CD4-positive, alpha-beta T cell (primary cell): ENCODE measurements at regions not wholly inside any gene's neighbourhood (a gene's known extent, or its start where the extent isn't known, plus 50 kb on each side); places are given as distances from the start of the nearest gene placed in this dataset.

Source experiments
- ATAC-seq: fragments of 200-7000 bp; cut with Tn5 transposase; one replicate; pipeline ENCODE4 v1.10.0; 2022; ENCODE audit warnings: mild to moderate bottlenecking; ENCODE audit not compliant: poor library complexity
- CTCF ChIA-PET: fragments of 350-600 bp; sonication (Branson Sonifier 250); formaldehyde crosslinking; loops from one replicate; lab custom pipeline; 2021; ENCODE audit warnings: antibody characterized with exemption, inconsistent platforms; lab: Charles Lee
- POLR2A ChIA-PET: fragments of 350-600 bp; sonication (Branson Sonifier 250); formaldehyde crosslinking; loops from one replicate; lab custom pipeline; 2021; ENCODE audit warnings: antibody characterized with exemption, inconsistent platforms; lab: Charles Lee
- DNase-seq, 14 experiments: peaks; one replicate each; pipeline ENCODE4 v3.0.0-alpha.2; 2013 to 2020; ENCODE audit warnings: mixed read lengths in 2 of 14
- H3K27ac ChIP-seq, 2 donors: one replicate each; pipeline versions ENCODE4 v1.5.1 to v1.7.0; 2013; ENCODE audit warnings: low read length in 2 of 2, low read depth in 1 of 2, mild to moderate bottlenecking in 1 of 2
- H3K27me3 ChIP-seq, 2 experiments: 1 replicate in 1 of 2; 2 replicates in 1 of 2; pipeline versions ENCODE4 v1.6.1 to v1.7.0; 2013; ENCODE audit warnings: low read length in 2 of 2, control low read depth in 1 of 2, mild to moderate bottlenecking in 1 of 2, moderate library complexity in 1 of 2; ENCODE audit not compliant: insufficient read depth in 2 of 2, control insufficient read depth in 1 of 2
- H3K36me3 ChIP-seq: one replicate; pipeline ENCODE4 v1.6.1; 2013; ENCODE audit warnings: low read length, control low read depth; ENCODE audit not compliant: insufficient read depth
- H3K4me1 ChIP-seq: one replicate; pipeline ENCODE4 v1.6.1; 2013; ENCODE audit warnings: low read length, control low read depth; ENCODE audit not compliant: insufficient read depth
- H3K4me3 ChIP-seq: one replicate; pipeline ENCODE4 v1.5.1; 2013; ENCODE audit warnings: mild to moderate bottlenecking, low read length, moderate library complexity
- H3K9me3 ChIP-seq, 2 experiments: 1 replicate in 1 of 2; 2 replicates in 1 of 2; pipeline versions ENCODE4 v1.6.1 to v1.7.0; 2013; ENCODE audit warnings: low read length in 2 of 2, mild to moderate bottlenecking in 2 of 2, control low read depth in 1 of 2, moderate library complexity in 1 of 2; ENCODE audit not compliant: control insufficient read depth in 1 of 2, insufficient read depth in 1 of 2
- H3K27ac Mint-ChIP-seq: one replicate; pipeline ENCODE4 v1.8.0; 2020; ENCODE audit warnings: mixed read lengths
- H3K27me3 Mint-ChIP-seq: one replicate; pipeline ENCODE4 v1.8.0; 2021; ENCODE audit warnings: mixed read lengths
- H3K36me3 Mint-ChIP-seq: one replicate; pipeline ENCODE4 v1.8.0; 2021; ENCODE audit warnings: low read depth, mixed read lengths
- H3K4me1 Mint-ChIP-seq: one replicate; pipeline ENCODE4 v1.8.0; 2021; ENCODE audit warnings: low read depth, mixed read lengths
- H3K4me3 Mint-ChIP-seq: one replicate; pipeline ENCODE4 v1.8.0; 2020; ENCODE audit warnings: mild to moderate bottlenecking, mixed read lengths
- H3K9me3 Mint-ChIP-seq: one replicate; pipeline ENCODE4 v1.8.0; 2020; ENCODE audit warnings: mixed read lengths
- CTCF ChIP-seq: fragments of 200-600 bp; IDR thresholded peaks from one replicate; pipeline ENCODE4 v1.8.0; 2022; ENCODE audit warnings: antibody characterized with exemption, mild to moderate bottlenecking
- intact Hi-C, 2 experiments: fragments of 100-400 bp; cut with DNase I in 1 of 2; cut with micrococcal nuclease in 1 of 2; formaldehyde crosslinking; loops; one replicate each; pipeline versions ENCODE4 v1.15.1 to v1.9.0; 2023 to 2025; cut with DNase I, micrococcal nuclease

- ChIA-PET POLR2A (no interaction called here), CTCF (no interaction called here)
- DNase-seq (no peak), ATAC-seq (no peak)
- intact Hi-C loops: loop anchor here in 1 of 2 experiments (10.0 kb wide), 1 partner anchor 57 kb away; no protein-coding TSS in a partner anchor
- Mint-ChIP-seq H3K9me3 (no peaks in the 10 kb centered on the region), H3K36me3 (no peaks in the 10 kb centered on the region), H3K27me3 (no peaks in the 10 kb centered on the region), H3K27ac (no peak overlapping the region), H3K4me1 (no peaks in the 10 kb centered on the region), H3K4me3 (no peak overlapping the region)
- TF ChIP-seq CTCF: no peak
- Histone ChIP-seq H3K4me3 (no peak overlapping the region), H3K36me3 (no peaks in the 10 kb centered on the region), H3K27ac (no peak overlapping the region), H3K4me1 (no peaks in the 10 kb centered on the region), H3K27me3 (no peaks in the 10 kb centered on the region), H3K9me3 (no peaks in the 10 kb centered on the region)
These were observed 418.2 kb upstream of the NR2F2 start for GRCh38 chr15:95912280-95912625.

GRCh38 chr15:95912728-95913127 lies 417.8 kb upstream of the NR2F2 start:
- TF ChIP-seq CTCF: no peak
- intact Hi-C loops: loop anchor here in 1 of 2 experiments (10.0 kb wide), 1 partner anchor 58 kb away; no protein-coding TSS in a partner anchor
- no peak overlapping the region for H3K4me3 Mint-ChIP-seq
- DNase-seq (no peak), ATAC-seq (no peak)
- H3K27ac Mint-ChIP-seq: no peak overlapping the region
- Histone ChIP-seq H3K4me3 (no peak overlapping the region), H3K36me3 (no peaks in the 10 kb centered on the region), H3K27me3 (no peaks in the 10 kb centered on the region), H3K27ac (no peak overlapping the region), H3K9me3 (no peaks in the 10 kb centered on the region), H3K4me1 (no peaks in the 10 kb centered on the region)
- no peaks in the 10 kb centered on the region for H3K4me1 Mint-ChIP-seq
- no peaks in the 10 kb centered on the region for H3K27me3 Mint-ChIP-seq
- no peaks in the 10 kb centered on the region for H3K9me3 Mint-ChIP-seq
- ChIA-PET POLR2A (no interaction called here), CTCF (no interaction called here)
- H3K36me3 Mint-ChIP-seq: no peaks in the 10 kb centered on the region

GRCh38 chr15:95916568-95916967 lies 413.9 kb upstream of the NR2F2 start:
- no peaks in the 10 kb centered on the region for H3K9me3 Mint-ChIP-seq
- Histone ChIP-seq H3K9me3 (no peaks in the 10 kb centered on the region), H3K4me1 (no peaks in the 10 kb centered on the region), H3K27ac (no peak overlapping the region), H3K4me3 (no peak overlapping the region), H3K27me3 (no peaks in the 10 kb centered on the region), H3K36me3 (no peaks in the 10 kb centered on the region)
- H3K27ac Mint-ChIP-seq: no peak overlapping the region
- DNase-seq: no peak
- H3K4me3 Mint-ChIP-seq: no peak overlapping the region
- CTCF ChIA-PET: no interaction called here
- H3K4me1 Mint-ChIP-seq: no peaks in the 10 kb centered on the region
- no peak for TF ChIP-seq CTCF
- POLR2A ChIA-PET: no interaction called here
- no peak for ATAC-seq
- H3K36me3 Mint-ChIP-seq: no peaks in the 10 kb centered on the region
- H3K27me3 Mint-ChIP-seq: no peaks in the 10 kb centered on the region
- intact Hi-C loops: loop anchor here in 1 of 2 experiments (10.0 kb wide), 1 partner anchor 62 kb away; no protein-coding TSS in a partner anchor
